Dedifferentiated amniotic fluid mesenchymal stem cell (primary cell): ENCODE measurements at regions not wholly inside any gene's neighbourhood (a gene's known extent, or its start where the extent isn't known, plus 50 kb on each side); places are given as distances from the start of the nearest gene placed in this dataset.
"Not testable (repeated sequence)": the region's sequence is repeated elsewhere in the genome, so short reads cannot be mapped to it uniquely, and the experiment has no call there.

ENCODE experiments used
- DNase-seq: peaks from one replicate; pipeline ENCODE4 v3.0.0-alpha.2; 2016; ENCODE audit errors: extremely low spot score

GRCh38 chr4:45482346-45482745 lies 641.5 kb downstream of the GABRG1 start:
- no peak for DNase-seq

DNA sequence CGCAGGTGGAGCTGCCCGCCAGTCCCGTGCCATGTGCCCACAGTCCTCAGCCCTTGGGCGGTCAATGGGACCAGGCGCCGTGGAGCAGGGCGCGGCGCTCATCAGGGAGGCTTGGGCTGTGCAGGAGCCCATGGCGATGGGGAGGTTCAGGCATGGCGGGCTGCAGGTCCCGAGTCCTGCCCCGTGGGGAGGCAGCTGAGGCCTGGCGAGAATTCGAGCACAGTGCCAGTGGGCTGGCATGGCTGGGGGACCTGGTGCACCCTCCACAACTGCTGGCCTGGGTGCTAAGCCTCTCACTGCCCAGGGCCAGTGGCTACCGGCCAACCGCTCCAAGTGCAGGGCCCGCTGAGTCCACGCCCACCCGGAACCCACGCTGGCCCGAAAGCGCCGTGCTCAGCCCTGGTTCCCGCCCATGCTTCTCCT lies 646.5 kb downstream of the GABRG1 start:
- DNase-seq = no peak

DNA sequence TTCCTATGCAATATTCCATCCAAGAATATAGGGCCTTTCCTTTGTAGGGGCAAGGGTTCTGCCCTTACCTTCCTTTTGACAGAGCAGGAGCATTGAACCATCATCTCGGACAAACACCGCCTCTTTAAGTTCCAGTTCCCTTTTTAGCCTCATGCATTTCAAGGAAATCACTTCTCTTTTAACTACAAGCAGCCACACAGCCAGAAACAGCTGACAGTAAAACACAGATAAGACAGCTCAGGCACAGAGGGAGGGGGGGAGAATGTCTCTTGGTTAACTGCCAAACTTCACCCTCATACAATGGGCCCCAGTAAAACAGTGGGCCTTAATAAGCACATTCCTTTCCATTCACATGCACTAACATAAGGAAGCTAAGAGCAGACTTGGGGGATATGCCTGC lies 648.3 kb downstream of the GABRG1 start:
- no peak for DNase-seq

DNA sequence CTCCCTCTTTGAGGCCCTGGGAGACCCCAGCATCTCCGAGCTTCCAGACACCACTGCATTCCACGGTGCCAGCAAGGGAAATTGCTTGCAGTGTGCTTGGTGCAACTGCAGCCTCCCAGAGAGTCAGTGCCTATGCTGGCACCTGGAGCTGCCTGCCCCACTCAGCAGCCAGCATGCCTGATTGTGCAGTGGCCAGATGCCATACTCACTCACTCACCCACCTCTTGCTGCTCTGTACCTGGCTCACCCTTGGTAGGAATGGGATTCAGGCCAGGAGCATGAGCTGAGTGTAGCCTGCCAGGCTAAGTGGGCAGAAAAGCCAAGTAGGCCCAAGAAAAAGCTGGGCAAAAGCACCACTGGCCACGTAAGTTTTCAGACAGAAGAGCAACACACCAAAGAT lies 651.4 kb downstream of the GABRG1 start:
- no peak for DNase-seq

- no peak for DNase-seq
Observed at GRCh38 chr4:45471335-45471734, 652.5 kb downstream of the GABRG1 start.

DNA sequence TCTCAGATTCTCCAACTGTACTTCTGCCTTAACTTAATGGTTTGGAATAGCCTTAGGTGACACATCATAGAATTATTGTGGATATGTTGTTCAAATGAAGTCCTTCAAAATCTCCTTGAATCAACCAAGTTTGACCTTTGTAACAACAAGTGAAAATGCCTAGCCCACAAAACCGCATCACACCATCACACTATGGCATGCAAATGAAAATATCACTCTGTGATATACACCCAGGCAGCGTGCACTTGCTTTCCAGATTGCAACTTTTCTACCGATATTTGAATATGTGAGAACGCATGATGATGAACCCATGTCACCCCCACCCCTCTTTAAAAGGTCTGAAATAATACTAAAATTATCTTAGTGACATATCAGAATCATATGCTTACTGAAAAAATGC lies 656.7 kb downstream of the GABRG1 start:
- no peak for DNase-seq

GRCh38 chr4:45460157-45460556 lies 663.7 kb downstream of the GABRG1 start:
- DNase-seq = not testable (repeated sequence)

DNA sequence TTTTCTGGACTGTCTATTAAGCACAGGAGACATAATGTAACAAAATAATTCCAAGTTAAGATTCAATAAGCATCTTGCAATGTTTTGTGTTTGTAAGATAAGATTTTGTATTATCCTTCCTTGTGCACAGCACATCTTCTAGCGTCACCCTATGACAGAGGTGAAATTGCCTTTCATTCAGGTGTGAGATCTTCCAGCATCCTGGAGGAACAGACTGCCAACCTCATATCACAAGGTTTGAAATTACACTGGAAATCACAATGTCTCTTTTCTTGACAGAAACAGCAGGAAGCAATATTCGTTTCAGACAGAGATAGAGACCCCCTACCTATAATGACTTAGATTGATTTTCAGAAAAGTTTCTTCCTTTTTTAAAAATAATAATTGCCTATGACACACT lies 668.6 kb downstream of the GABRG1 start:
- DNase-seq = no peak

GRCh38 chr4:45453258-45453853 lies 670.5 kb downstream of the GABRG1 start:
- DNase-seq = no peak

DNA sequence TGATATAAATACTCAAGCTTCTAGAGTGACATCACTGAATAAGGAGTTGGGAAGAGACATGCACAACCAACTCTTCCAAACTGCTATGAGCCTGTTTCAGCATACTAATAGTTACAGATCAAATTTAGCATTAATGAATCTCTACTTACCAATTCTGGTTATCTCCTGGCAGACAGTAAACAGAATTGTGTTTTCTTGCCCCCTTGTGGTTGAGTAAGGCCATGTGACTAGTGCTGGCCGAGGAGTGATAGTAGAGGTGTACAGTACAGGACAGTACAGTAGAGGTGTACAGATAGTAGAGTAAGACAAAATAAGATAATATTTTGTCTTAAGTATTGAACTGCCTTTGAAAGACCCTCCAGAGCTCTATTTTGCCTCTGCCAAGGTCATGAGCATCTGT lies 681.4 kb downstream of the GABRG1 start:
- DNase-seq = no peak

- no peak for DNase-seq
Observed at GRCh38 chr4:45438047-45438446, 685.8 kb downstream of the GABRG1 start.

DNA sequence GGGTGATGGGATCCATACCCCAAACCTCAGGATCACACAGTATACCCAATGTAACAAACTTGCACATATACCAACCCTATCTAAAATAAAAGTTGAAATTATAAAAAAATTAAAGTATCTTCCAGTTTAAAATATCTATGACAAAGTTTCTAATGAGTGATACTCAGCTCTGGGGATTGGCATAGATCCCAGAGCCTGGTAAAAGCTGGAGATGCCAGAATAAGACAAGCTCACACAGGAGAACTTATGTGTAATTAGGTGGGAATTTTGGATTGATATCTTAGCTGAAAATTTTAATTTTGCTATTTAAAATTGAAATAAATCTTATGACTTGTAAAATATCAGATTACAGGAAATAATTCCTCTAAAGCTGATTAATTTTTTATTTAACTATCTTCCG lies 686.5 kb downstream of the GABRG1 start:
- DNase-seq = no peak

DNA sequence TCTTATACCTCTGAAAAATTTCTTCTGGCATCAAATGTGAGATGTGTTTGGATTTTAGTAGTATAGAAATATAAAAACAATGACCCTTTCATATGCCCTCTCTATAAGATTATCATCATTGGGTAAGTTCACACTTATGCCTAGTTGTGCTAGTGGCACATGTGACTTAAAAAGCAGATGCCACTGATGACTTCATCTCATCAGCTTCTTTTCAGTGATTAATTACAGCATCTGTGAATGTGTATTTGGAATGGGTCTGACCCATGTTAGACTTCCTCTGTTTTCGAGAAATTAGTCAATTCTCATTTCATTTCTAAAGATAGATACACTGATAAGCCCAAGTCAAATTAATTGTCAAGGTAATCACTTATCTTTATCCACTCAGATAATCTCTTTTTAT lies 698.7 kb downstream of the GABRG1 start:
- no peak for DNase-seq

DNA sequence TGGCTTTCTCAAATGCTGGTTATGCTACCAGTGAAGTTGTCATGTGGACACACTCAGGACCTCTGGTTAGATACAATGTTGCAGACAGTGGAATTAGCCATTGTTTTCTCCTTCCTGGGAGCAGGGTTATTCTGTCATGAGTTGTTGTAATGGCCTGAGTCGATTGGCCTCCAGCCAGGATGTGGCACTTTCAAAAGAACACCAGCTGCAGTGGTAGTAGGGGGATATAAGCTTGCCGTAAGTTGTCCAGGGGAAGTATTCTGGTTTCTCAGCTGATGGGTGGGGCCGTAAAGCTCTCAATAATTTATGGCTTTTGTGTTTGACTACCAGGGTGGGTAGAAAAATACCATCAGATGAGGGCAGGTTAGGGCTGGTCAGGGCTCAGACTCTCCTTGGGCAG lies 697.5 kb upstream of the GNPDA2 start:
- no peak for DNase-seq

DNA sequence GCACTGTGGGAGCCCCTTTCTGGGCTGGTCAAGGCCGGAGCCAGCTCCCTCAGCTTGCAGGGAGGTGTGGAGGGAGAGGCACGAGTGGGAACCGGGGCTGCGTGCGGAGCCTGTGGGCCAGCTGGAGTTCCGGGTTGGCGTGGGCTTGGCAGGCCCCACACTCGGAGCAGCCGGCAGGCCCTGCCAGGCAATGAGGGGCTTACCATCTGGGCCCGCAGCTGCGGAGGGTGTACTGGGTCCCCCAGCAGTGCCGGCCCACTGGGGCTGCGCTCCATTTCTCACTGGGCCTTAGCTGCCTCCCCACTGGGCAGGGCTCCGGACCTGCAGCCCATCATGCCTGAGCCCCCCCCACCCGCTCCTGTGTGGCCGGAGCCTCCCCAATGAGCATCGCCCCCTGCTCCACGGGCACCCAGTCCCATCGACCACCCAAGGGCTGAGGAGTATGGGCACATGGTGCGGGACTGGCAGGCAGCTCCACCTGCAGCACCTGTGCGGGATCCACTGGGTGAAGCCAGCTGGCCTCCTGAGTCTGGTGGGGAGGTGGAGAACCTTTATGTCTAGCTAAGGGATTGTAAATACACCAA lies 693.8 kb upstream of the GNPDA2 start:
- DNase-seq = not testable (repeated sequence)

- DNase-seq = no peak
Observed at GRCh38 chr4:45410701-45411210, 684.4 kb upstream of the GNPDA2 start.

GRCh38 chr4:45409536-45409935 lies 683.2 kb upstream of the GNPDA2 start:
- DNase-seq = no peak

- DNase-seq = no peak
Observed at GRCh38 chr4:45408996-45409395, 682.6 kb upstream of the GNPDA2 start.

- DNase-seq = no peak
Observed at GRCh38 chr4:45399116-45399515, 672.8 kb upstream of the GNPDA2 start.

DNA sequence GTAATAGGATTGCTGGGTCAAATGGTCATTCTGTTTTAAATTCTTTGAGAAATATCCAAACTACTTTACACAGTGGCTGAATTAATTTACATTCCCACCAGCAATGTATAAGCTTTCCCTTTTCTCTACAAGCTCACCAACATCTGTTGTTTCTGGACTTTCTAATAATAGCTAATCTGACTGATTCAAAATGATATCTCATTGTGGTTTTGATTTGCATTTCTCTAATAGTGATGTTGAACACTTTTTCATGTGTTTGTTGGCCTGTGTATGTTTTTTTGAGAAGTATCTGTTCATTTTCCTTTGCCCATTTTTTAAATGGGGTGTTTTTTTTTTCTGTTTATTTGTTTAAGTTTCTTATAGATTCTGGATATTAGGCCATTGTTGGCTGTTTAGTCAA lies 659.0 kb upstream of the GNPDA2 start:
- DNase-seq = no peak

- DNase-seq = no peak
Observed at GRCh38 chr4:45370408-45370807, 644.1 kb upstream of the GNPDA2 start.

DNA sequence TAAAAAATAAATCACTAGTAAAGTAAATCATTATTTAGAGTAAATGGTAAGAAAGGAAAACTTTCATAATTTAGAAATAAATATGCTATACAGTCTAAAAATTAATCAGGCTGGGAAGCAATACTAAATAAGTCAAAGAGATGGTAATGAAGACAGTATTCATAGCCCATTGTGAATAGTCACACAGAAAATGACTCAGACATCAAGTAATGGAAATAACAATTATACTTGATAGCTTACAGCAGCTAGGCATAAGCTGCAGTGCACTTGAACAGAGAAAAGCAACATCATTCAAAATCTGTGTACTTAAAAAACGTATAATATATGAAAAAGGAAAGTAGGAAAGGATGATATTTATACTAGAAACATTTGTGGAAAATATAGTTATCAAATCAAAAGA lies 642.5 kb upstream of the GNPDA2 start:
- DNase-seq = no peak

DNA sequence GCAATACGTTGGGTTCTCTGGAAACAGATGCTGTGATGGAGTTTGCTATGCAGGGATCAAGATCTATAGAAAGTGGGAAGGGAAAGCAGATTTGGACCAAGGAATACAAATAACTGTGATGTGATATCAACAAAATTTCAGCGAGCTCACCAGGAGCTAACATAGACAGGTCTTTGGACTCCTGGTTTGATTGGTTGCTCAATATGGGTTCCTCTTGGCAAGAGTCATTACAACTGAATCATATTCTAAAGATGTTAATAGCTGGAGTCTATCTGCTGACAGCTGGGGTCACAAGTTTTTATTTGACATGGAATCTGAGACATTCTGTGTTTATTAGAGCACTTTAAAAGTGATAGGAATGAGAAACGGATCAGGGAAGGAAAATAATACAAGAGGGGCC lies 637.6 kb upstream of the GNPDA2 start:
- DNase-seq = no peak
